ENCODE measurements at regions not wholly inside any gene's neighbourhood (a gene's known extent, or its start where the extent isn't known, plus 50 kb on each side); places are given as distances from the start of the nearest gene placed in this dataset.
A peak's percentile ranks its signal among the peaks of the same experiment; 100 is the strongest.
"Not testable (repeated sequence)": the region's sequence is repeated elsewhere in the genome, so short reads cannot be mapped to it uniquely, and the experiment has no call there.

- ATAC-seq: no peak
- DNase-seq: no peak
- intact Hi-C loops (cut with micrococcal nuclease): no loop called here
Measured at GRCh38 chr2:39487398-39488250, 50.5 kb upstream of the MAP4K3 start.

- no peak for DNase-seq
- no peak for ATAC-seq
- intact Hi-C loops (cut with micrococcal nuclease): no loop called here
Measured at GRCh38 chr2:39488450-39488849, 51.4 kb upstream of the MAP4K3 start.

- ATAC-seq (no peak), DNase-seq (no peak)
- intact Hi-C loops (cut with micrococcal nuclease): no loop called here
Measured at GRCh38 chr2:39490586-39490985, 53.5 kb upstream of the MAP4K3 start.

GRCh38 chr2:39491653-39492052 is 54.6 kb upstream of the MAP4K3 start:
- intact Hi-C loops (cut with micrococcal nuclease): no loop called here
- no peak for DNase-seq
- ATAC-seq: no peak

DNA sequence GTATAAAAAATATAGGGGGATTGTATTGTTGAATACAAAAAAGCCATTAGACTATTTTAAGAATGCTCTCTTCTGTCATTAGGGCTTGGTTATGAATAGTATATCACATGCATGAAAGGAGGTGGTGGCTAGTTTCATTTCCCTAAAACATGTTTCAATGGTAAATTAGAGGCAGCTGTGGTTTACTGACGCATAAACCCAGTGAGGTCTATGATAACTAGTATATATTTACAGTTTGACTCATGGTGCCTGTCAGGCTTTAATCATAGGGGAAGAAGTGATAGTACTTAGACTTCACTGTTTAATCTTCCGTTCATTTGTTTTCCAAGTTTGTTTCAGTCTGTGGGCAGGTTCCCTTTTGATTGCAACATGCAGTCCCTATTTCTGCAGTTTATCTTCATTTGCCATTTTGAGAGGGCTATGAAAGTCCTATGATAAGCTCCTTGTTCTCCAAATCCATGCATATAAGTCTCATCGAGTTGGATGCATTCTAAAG is 55.1 kb upstream of the MAP4K3 start:
- peak; percentile 80 for ATAC-seq
- intact Hi-C loops (cut with micrococcal nuclease): no loop called here

GRCh38 chr2:39492716-39493115 is 55.6 kb upstream of the MAP4K3 start:
- no peak for DNase-seq
- ATAC-seq: no peak
- intact Hi-C loops (cut with micrococcal nuclease): no loop called here

More for the DNA sequence above, 55.1 kb upstream of the MAP4K3 start:
- no peak for DNase-seq

GRCh38 chr2:39494784-39495251 is 57.7 kb upstream of the MAP4K3 start:
- ATAC-seq: peak; percentile 65
- intact Hi-C loops (cut with micrococcal nuclease): no loop called here
- DNase-seq: no peak

GRCh38 chr2:39497082-39497801 is 60.2 kb upstream of the MAP4K3 start:
- DNase-seq: no peak
- intact Hi-C loops (cut with micrococcal nuclease): no loop called here

GRCh38 chr2:39498176-39498575 is 61.1 kb upstream of the MAP4K3 start:
- intact Hi-C loops (cut with micrococcal nuclease); DNase-seq; ATAC-seq: not testable (repeated sequence)

More at GRCh38 chr2:39497082-39497801, 60.2 kb upstream of the MAP4K3 start:
- peak; percentile 58 for ATAC-seq

DNA sequence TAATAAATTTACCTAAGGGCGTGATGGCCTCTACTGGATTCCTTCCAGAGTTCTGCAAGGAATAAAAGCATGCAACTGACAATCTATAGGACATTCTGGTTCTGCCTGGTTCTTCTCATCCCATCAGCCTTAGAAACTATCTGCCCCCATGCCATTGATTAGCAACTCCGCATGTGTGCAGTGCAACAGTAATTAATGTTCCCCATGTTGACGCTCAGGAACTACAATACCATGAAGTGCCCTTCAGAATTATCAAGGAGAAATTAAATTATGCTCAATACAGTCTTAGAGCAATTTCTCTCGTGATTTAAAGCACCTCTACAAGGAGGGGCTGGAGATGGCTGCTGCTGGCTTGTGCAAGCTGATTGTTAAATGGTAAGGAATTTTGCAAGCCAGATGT is 61.7 kb upstream of the MAP4K3 start:
- intact Hi-C loops (cut with micrococcal nuclease): no loop called here
- ATAC-seq (no peak), DNase-seq (no peak)

DNA sequence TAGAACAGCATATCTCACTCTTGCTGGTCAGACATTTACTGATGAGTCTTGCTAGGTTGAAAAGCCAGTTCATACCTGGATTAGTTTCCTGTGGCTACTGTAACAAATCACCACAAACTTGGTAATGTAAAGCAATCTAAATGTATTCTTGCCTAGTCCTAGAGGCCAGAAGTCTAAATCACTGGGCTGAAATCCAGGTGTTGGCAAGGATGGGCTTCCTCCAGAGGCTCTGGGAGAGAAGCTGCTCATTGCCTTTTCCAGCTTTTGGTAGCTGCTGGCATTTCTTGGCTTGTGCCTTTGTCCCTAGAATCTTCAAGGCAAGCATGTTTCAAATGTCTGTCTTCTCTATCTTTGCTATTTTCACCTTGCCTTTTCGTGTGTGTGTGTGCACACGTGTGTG is 62.3 kb upstream of the MAP4K3 start:
- ATAC-seq (peak; percentile 24), DNase-seq (no peak)
- intact Hi-C loops (cut with micrococcal nuclease): no loop called here

DNA sequence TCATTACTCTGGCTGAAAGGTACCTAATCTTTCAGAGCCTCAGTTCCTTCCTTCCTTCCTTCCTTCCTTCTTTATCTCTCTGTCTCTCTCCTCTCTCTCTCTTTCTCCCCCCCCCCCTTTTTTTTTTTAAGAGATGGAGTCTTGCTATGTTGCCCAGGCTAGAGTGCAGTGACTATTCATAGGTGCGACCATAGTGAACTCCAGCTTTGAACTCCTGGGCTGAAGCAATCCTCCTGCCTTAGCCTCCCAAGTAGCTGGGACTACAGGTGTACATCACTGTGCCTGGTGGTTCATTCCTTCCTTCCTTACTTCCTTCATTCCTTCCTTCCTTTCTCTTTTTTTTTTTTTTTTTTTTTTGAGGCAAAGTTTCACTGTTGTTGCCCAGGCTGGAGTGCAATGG is 64.3 kb upstream of the MAP4K3 start:
- ATAC-seq (no peak), DNase-seq (no peak)
- intact Hi-C loops (cut with micrococcal nuclease): no loop called here

DNA sequence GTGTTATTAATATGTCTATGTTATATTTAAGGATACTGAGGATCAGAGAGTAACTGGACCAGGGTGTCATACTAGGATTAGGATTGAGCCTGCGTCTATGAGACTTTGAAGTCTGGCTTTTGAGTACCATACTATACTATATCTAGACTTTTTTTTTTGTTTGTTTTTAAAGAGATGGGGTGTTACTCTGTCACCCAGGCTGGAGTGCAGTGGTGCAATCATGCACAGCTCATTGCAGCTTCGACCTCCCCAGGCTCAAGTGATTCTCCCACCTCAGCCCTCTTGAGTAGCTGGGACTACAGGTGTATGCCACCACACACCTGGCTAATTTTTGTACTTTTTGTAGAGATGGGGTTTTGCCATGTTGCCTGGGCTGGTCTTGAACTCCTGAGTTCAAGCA is 66.2 kb upstream of the MAP4K3 start:
- no peak for DNase-seq
- intact Hi-C loops (cut with micrococcal nuclease): no loop called here
- no peak for ATAC-seq

DNA sequence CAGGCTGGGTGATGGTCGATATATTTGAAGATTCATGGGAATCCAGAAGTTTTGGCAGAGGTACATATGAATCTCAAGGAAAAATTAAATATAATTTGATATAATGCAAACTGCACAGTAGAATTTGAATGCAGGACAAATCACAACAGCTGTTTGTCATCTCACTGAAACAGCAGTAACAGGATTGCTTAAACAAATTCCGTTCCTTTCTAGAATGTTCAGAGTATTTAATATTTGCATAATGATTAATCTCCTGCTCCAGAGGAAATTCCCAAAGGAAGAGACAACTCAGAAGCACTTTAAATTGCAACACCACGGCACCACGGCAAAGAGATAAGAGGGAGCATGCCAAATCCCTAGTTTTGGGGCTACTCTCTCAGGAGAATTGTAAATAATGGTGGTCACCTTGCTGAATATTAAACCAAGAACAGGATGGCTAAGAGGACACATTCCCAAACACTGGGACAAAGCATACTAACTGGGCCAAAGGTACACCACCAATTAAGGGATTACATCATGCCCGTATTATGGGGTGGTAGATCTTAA is 67.8 kb upstream of the MAP4K3 start:
- ATAC-seq: peak; percentile 56
- DNase-seq: no peak
- intact Hi-C loops (cut with micrococcal nuclease): no loop called here

DNA sequence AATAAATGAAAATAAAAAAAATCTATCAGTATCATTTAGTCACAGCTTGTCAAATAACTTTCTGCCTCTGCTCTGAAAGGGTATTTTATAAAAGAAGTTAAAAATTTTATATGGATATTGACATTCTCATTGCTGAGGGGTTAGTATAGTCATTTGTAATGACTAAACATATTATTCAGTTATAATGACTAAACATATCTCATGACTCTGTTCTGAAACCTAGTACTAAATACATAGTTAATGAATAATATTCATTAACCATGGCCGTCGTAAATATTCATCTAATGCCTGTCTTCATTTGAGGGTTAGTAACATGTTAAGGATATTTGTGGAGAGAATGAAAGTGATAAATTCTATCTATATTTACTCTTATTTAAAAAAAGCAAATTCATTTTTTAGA is 69.1 kb upstream of the MAP4K3 start:
- no peak for ATAC-seq
- DNase-seq: no peak
- intact Hi-C loops (cut with micrococcal nuclease): no loop called here

GRCh38 chr2:39508198-39508597 is 71.1 kb upstream of the MAP4K3 start:
- no peak for ATAC-seq
- intact Hi-C loops (cut with micrococcal nuclease): no loop called here
- no peak for DNase-seq

- DNase-seq (no peak), ATAC-seq (peak; percentile 30)
- intact Hi-C loops (cut with micrococcal nuclease): loop anchor here (5.0 to 10.0 kb wide), 2 partner anchors 125 to 187 kb away; no protein-coding TSS in a partner anchor
Measured at GRCh38 chr2:39510140-39510539, 73.1 kb upstream of the MAP4K3 start.

- no peak for ATAC-seq
- DNase-seq: no peak
- intact Hi-C loops (cut with micrococcal nuclease): loop anchor here (5.0 to 10.0 kb wide), 2 partner anchors 126 to 186 kb away; no protein-coding TSS in a partner anchor
Measured at GRCh38 chr2:39511219-39511604, 74.1 kb upstream of the MAP4K3 start.

DNA sequence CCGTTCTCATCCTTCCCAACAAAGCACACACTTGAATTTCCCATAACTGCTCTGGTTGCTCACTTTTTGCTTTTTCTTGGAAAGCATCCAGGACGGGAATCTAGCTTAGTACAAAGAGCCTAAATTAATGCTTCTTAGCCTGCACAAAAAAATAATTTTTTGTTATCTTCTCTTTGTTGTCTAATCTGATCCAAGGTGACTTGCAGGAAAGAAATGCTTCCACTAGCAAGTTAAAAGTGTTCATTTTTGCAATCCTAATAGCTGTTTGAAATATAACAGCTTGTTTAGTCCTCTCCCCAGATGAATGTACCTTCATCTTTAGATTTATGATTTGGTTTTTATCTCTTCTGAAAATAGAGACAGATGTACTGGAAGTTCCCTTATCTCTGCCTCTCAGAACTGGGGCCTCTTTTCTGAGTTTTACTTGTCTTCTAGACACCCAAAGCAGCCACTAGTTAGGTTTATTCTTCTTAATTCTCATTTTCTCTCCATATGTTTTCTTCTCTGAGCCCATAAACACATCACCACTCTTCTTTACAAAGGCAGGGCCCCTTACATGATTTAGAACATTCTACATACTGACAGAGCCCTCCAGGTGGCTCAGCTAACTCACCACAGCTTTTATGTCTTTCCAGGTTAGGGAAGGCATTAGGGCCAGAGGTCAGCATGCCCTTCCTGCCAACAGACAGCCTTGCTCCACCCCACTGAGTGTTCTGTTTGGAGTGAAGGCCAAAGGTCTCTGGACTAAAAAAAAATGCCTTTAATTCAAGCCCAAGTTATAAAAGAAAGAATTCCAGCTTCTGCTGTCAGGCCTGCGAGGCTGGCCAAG is 74.7 kb upstream of the MAP4K3 start:
- intact Hi-C loops (cut with micrococcal nuclease): loop anchor here (5.0 to 10.0 kb wide), 2 partner anchors 127 to 185 kb away; no protein-coding TSS in a partner anchor
- ATAC-seq (no peak), DNase-seq (no peak)
